Mesenchymal stem cell (in vitro differentiated cells and primary cell): ENCODE measurements at regions not wholly inside any gene's neighbourhood (a gene's known extent, or its start where the extent isn't known, plus 50 kb on each side); places are given as distances from the start of the nearest gene placed in this dataset.

Experiments used
- DNase-seq: peaks from one replicate; pipeline ENCODE4 v3.0.0-alpha.2; 2013
- H2AFZ ChIP-seq: one replicate; pipeline ENCODE4 v1.6.1; 2013; ENCODE audit warnings: low read depth, mild to moderate bottlenecking, control low read depth, inconsistent platforms, low read length, moderate library complexity
- H2AK5ac ChIP-seq: 2 replicates; pipeline ENCODE4 v1.6.1; 2013; ENCODE audit warnings: low read length, moderate library complexity, mild to moderate bottlenecking, inconsistent platforms; ENCODE audit not compliant: severe bottlenecking
- H2BK120ac ChIP-seq: one replicate; pipeline ENCODE4 v1.6.1; 2013; ENCODE audit warnings: low read depth, mild to moderate bottlenecking, inconsistent platforms, low read length, moderate library complexity
- H2BK12ac ChIP-seq, 2 experiments: one replicate each; pipeline ENCODE4 v1.6.1; 2013; ENCODE audit warnings: inconsistent platforms in 2 of 2, low read length in 2 of 2, mild to moderate bottlenecking in 2 of 2, moderate library complexity in 2 of 2, control low read depth in 1 of 2
- H2BK15ac ChIP-seq: one replicate; pipeline ENCODE4 v1.6.1; 2013; ENCODE audit warnings: mild to moderate bottlenecking, low read depth, inconsistent platforms; ENCODE audit not compliant: poor library complexity, severe bottlenecking
- H2BK5ac ChIP-seq: 2 replicates; pipeline ENCODE4 v1.6.1; 2013; ENCODE audit warnings: low read depth, mild to moderate bottlenecking, low read length, control low read depth, inconsistent platforms; ENCODE audit not compliant: poor library complexity, severe bottlenecking
- H3K14ac ChIP-seq, 2 experiments: one replicate each; pipeline ENCODE4 v1.6.1; 2013; ENCODE audit warnings: inconsistent platforms in 2 of 2, low read length in 2 of 2, control low read depth in 1 of 2, mild to moderate bottlenecking in 1 of 2, moderate library complexity in 1 of 2
- H3K18ac ChIP-seq, 2 experiments: one replicate each; pipeline ENCODE4 v1.6.1; 2013; ENCODE audit warnings: inconsistent platforms in 2 of 2, low read length in 2 of 2, control low read depth in 1 of 2, low read depth in 1 of 2, mild to moderate bottlenecking in 1 of 2
- H3K23ac ChIP-seq, 2 experiments: one replicate each; pipeline ENCODE4 v1.6.1; 2013; ENCODE audit warnings: inconsistent platforms in 2 of 2, low read length in 2 of 2, mild to moderate bottlenecking in 2 of 2, moderate library complexity in 2 of 2, control low read depth in 1 of 2
- H3K27ac ChIP-seq: 2 replicates; pipeline ENCODE4 v1.5.1; 2013; ENCODE audit warnings: mild to moderate bottlenecking, moderate library complexity, low read length, control low read depth, inconsistent platforms; ENCODE audit not compliant: poor library complexity, severe bottlenecking
- H3K27me3 ChIP-seq, 2 experiments: 2 replicates each; pipeline versions ENCODE4 v1.6.1 to v1.7.0; 2013; ENCODE audit warnings: low read length in 2 of 2, mild to moderate bottlenecking in 2 of 2, moderate library complexity in 2 of 2, control low read depth in 1 of 2, inconsistent platforms in 1 of 2; ENCODE audit not compliant: control insufficient read depth in 1 of 2, insufficient read depth in 1 of 2
- H3K36me3 ChIP-seq, 2 experiments: 2 replicates each; pipeline versions ENCODE4 v1.6.1 to v1.7.0; 2013; ENCODE audit warnings: low read length in 2 of 2, control low read depth in 1 of 2, inconsistent platforms in 1 of 2, low read depth in 1 of 2, mild to moderate bottlenecking in 1 of 2; ENCODE audit not compliant: insufficient read depth in 2 of 2, control insufficient read depth in 1 of 2
- H3K4ac ChIP-seq, 2 experiments: one replicate each; pipeline ENCODE4 v1.6.1; 2013; ENCODE audit warnings: inconsistent platforms in 2 of 2, low read length in 2 of 2, mild to moderate bottlenecking in 2 of 2, moderate library complexity in 2 of 2, control low read depth in 1 of 2, low read depth in 1 of 2
- H3K4me1 ChIP-seq: 2 replicates; pipeline ENCODE4 v1.6.1; 2013; ENCODE audit warnings: low read depth, low read length, control low read depth; ENCODE audit not compliant: control insufficient read depth, insufficient read depth
- H3K4me2 ChIP-seq: 2 replicates; pipeline ENCODE4 v1.6.1; 2013; ENCODE audit warnings: low read length, mild to moderate bottlenecking, inconsistent platforms; ENCODE audit not compliant: poor library complexity, severe bottlenecking
- H3K4me3 ChIP-seq, 2 experiments: 2 replicates each; pipeline versions ENCODE4 v1.5.1 to v1.7.0; 2013; ENCODE audit warnings: low read length in 2 of 2, mild to moderate bottlenecking in 2 of 2, control low read depth in 1 of 2, low read depth in 1 of 2; ENCODE audit not compliant: insufficient read depth in 1 of 2
- H3K79me1 ChIP-seq: replicated peaks from 2 replicates; pipeline ENCODE4 v1.6.1; 2013; ENCODE audit warnings: mild to moderate bottlenecking, control low read depth, low read length, inconsistent platforms; ENCODE audit not compliant: poor library complexity, severe bottlenecking
- H3K9ac ChIP-seq: 2 replicates; pipeline ENCODE4 v1.7.0; 2013; ENCODE audit warnings: mild to moderate bottlenecking, low read length, moderate library complexity
- H3K9me3 ChIP-seq: 2 replicates; pipeline ENCODE4 v1.7.0; 2013; ENCODE audit warnings: mild to moderate bottlenecking, low read length; ENCODE audit not compliant: control insufficient read depth
- H4K8ac ChIP-seq: one replicate; pipeline ENCODE4 v1.6.1; 2013; ENCODE audit warnings: inconsistent platforms, mild to moderate bottlenecking, low read length, moderate library complexity
- H4K91ac ChIP-seq: one replicate; pipeline ENCODE4 v1.6.1; 2013; ENCODE audit warnings: mild to moderate bottlenecking, low read length, inconsistent platforms
- WGBS: methylation state at CpG from one replicate; pipeline ENCODE4 v1.1.7; 2013; ENCODE audit warnings: mixed read lengths; 5-methylcytosine and 5-hydroxymethylcytosine counted together

DNA sequence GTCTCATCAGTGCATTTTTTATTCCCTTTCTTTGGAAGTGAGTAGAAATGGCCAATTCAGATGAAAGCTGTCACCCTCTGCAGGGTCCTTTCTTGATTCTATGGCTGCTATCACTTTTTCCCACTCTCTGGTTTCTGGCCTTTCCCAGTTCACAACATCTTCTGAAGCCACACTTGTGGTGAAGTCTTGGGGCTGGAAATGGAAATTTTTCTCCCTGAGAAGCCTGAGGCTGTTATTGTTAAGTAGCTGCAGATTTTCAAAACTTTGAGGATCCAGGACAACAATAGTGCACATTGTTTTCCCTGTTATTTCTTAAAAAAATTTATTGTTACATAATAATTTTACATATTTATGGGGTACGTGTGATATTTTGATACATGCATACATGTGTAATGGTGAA, 250.3 kb upstream of the RASGRP1 start:
- Histone ChIP-seq H3K9ac (no peak overlapping the region), H3K36me3 (no peaks in the 10 kb centered on the region), H3K4me1 (peaks cover 2% of the 10 kb centered on the region), H3K4me2 (no peak overlapping the region), H3K27ac (no peak overlapping the region), H2AFZ (no peak overlapping the region), H4K8ac (no peak overlapping the region), H3K4me3 (no peak overlapping the region), H2AK5ac (no peak overlapping the region), H3K23ac (no peak overlapping the region), H3K4ac (no peak overlapping the region), H3K14ac (no peak overlapping the region), H2BK5ac (no peak overlapping the region), H3K79me1 (no peaks in the 10 kb centered on the region), H3K18ac (no peak overlapping the region), H2BK15ac (no peak overlapping the region), H3K27me3 (peaks cover 0 to 10% of the 10 kb centered on the region in 2 experiments), H2BK12ac (no peak overlapping the region), H4K91ac (no peak overlapping the region), H2BK120ac (no peak overlapping the region), H3K9me3 (no peaks in the 10 kb centered on the region)
- no CpG with 5 or more reads among the region's 1 CpG for WGBS
- DNase-seq: no peak

DNA sequence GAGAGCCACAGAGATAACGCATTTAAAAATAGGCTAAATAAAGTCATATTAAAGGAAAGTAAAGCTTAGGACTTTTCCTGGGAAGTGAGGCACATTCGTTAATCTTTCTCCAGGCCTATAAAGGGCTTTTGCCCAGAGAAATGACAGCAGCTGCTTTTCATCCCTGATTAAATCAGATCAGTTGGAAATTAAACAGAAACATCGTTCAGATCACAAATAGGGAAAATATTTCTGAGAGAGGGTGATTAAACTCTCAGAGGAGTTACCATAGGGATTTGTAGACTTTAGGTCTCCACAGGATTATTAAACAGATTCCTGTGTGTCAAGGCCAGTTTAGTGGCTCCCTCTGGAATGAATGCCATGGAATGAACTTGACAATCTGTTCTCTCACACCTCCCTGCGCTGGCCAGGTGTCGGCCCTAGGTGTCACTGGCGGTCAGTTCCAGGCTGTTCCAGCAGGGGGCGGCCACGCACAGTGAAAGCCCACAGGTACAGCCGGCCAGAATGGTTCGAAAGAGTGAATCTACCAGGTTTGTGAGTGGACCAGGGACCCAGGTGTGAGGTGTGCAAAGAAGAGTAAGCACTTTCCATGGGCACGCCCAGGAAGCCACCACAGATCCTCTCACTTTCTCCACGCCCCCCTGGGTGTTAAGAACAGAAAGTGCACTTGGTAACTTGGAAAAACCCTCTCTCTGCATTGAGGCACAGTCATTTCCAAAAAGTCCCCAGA, 253.0 kb upstream of the RASGRP1 start:
- Histone ChIP-seq H3K9me3 (no peaks in the 10 kb centered on the region), H2BK15ac (no peak overlapping the region), H2AK5ac (no peak overlapping the region), H4K91ac (no peak overlapping the region), H3K27me3 (no peaks in the 10 kb centered on the region), H3K14ac (no peak overlapping the region), H2BK12ac (peak overlapping the region in 1 of 2 experiments; percentile 48), H3K79me1 (no peaks in the 10 kb centered on the region), H3K4ac (no peak overlapping the region), H3K23ac (no peak overlapping the region), H3K9ac (no peak overlapping the region), H3K4me2 (no peak overlapping the region), H3K4me1 (peaks cover 2% of the 10 kb centered on the region), H2BK5ac (no peak overlapping the region), H3K36me3 (no peaks in the 10 kb centered on the region), H4K8ac (no peak overlapping the region), H2BK120ac (no peak overlapping the region), H2AFZ (no peak overlapping the region), H3K18ac (no peak overlapping the region), H3K4me3 (no peak overlapping the region), H3K27ac (peak overlapping the region; percentile 54)
- peak; percentile 61 for DNase-seq
- WGBS: 22% methylated on average over 12 of the region's 12 CpGs

DNA sequence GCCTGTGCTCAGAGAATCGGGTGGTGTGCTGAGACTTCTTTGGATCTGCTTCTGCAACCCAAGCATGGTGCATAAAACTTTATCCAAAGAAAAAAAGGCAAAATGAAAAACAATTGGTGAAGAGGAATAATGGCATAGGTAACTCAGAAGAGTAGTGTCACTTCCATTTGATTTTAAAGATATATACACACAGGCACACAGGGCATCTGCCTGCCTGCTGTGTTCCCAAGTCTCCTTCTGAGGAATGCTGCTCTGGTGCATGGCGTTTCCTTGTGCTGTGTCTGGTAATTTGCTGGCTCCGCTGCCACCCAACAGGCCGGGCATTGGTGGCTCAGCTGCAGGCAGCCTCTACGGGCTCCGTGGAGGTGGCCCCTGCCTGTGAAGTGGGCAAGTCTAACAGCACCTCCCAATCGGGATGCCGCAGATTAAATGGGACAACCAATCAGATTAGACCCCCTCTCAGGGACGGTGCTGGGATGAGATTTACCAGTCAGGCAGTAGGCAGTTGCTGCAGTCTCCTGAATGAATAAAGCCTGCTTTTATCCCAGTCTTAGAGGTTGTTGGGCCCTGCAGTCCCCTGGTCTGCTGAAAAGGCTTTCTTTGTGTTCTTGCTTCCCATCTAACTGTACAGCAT, 253.7 kb upstream of the RASGRP1 start:
- no peak overlapping the region for H2BK15ac ChIP-seq
- no peaks in the 10 kb centered on the region for H3K79me1 ChIP-seq
- no peaks in the 10 kb centered on the region for H3K27me3 ChIP-seq
- H3K27ac ChIP-seq: no peak overlapping the region
- H4K8ac ChIP-seq: peak overlapping the region; percentile 48
- DNase-seq: no peak
- H2AK5ac ChIP-seq: peak overlapping the region; percentile 0
- peak overlapping the region; percentile 44 to 52 for H3K18ac ChIP-seq
- H2AFZ ChIP-seq: no peak overlapping the region
- peak overlapping the region; percentile 6 to 48 for H2BK12ac ChIP-seq
- H2BK5ac ChIP-seq: peak overlapping the region; percentile 22
- peaks cover 2% of the 10 kb centered on the region for H3K4me1 ChIP-seq
- H3K9ac ChIP-seq: no peak overlapping the region
- H3K4me3 ChIP-seq: no peak overlapping the region
- WGBS: 84% methylated on average over 9 of the region's 9 CpGs
- H3K9me3 ChIP-seq: no peaks in the 10 kb centered on the region
- no peak overlapping the region for H3K14ac ChIP-seq
- H3K4ac ChIP-seq: peak overlapping the region; percentile 1 to 55
- H3K23ac ChIP-seq: no peak overlapping the region
- no peak overlapping the region for H2BK120ac ChIP-seq
- H3K36me3 ChIP-seq: no peaks in the 10 kb centered on the region
- no peak overlapping the region for H3K4me2 ChIP-seq
- peak overlapping the region; percentile 77 for H4K91ac ChIP-seq

DNA sequence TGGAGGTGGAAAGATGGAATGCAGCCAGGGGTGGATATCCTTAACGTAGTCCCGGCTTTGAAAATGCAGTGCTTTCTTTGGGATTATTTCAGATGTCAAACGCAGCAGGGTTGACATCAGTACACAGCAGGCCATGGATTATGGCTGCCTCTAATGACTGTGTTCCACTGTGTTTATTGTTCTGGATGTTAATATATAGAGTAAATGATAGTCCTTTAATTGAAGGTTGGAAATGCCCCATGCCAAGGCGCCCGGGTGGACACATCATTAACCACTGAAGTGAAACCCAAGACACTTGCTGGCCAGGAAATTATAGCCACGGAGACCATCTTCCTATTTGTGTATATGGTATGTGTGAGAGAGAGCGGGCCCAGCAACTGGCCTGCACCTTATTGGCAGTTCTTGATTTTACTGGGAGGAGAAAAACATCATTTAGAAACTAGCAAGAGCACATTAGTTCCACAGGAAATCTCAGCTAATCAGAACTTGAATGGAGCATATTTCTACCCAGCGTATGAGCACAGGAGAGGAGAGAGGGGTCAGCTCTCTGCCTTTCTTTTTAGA, 254.9 kb upstream of the RASGRP1 start:
- Histone ChIP-seq H4K8ac (no peak overlapping the region), H3K9ac (no peak overlapping the region), H2BK120ac (no peak overlapping the region), H3K14ac (no peak overlapping the region), H3K36me3 (no peaks in the 10 kb centered on the region), H3K9me3 (no peaks in the 10 kb centered on the region), H3K23ac (no peak overlapping the region), H3K4me1 (peaks cover 2% of the 10 kb centered on the region), H3K79me1 (no peaks in the 10 kb centered on the region), H3K27ac (no peak overlapping the region), H3K4me3 (no peak overlapping the region), H2BK5ac (no peak overlapping the region), H2BK15ac (no peak overlapping the region), H2BK12ac (no peak overlapping the region), H4K91ac (no peak overlapping the region), H2AFZ (no peak overlapping the region), H3K4ac (no peak overlapping the region), H3K27me3 (no peaks in the 10 kb centered on the region), H3K4me2 (no peak overlapping the region), H3K18ac (peak overlapping the region in 1 of 2 experiments; percentile 27), H2AK5ac (peak overlapping the region; percentile 41)
- 84% methylated on average over 8 of the region's 8 CpGs for WGBS
- DNase-seq: no peak
